ENCODE measurements at regions not wholly inside any gene's neighbourhood (a gene's known extent, or its start where the extent isn't known, plus 50 kb on each side); places are given as distances from the start of the nearest gene placed in this dataset.

DNA sequence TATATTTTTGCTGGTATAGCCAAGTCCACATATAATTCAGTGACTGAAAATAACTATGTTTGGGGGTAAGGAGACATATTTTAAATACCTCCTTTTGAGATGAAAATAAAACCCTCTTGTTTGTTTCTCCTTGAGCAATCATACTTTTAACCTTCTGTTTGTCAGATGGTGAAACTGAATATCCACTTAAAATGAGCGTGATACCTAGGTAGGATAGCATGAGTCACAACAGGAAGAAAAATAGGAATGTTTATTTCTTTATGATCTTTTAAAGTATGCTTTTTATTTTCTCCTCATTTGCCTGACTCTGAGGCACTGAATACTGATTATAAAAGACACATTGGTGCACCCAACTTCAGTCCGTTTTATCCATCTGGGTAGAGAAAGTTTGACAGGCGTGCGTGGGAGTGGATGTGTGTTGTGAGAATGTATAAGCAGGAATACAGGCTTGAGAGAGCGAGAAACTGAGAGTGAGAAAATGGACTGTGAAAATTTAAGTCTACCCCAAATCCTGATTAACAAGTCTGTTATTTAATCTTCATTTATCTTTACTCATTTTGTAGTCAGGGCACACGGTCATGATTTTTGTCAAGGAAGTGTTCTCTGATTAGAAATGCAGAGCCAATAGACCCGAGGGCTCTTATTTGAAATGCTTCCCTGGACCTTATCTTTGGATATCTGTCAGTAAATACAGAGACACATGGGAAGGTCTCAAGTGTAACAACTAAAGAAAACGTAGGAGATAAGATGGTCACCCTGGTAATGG, 62.1 kb upstream of the ANTXR2 start:
- no peak for TF ChIP-seq EZH2 (IDR thresholded peaks at IDR 0.05; ENCODE audit: insufficient read depth, low read length)
- TF ChIP-seq, protein P1, sequence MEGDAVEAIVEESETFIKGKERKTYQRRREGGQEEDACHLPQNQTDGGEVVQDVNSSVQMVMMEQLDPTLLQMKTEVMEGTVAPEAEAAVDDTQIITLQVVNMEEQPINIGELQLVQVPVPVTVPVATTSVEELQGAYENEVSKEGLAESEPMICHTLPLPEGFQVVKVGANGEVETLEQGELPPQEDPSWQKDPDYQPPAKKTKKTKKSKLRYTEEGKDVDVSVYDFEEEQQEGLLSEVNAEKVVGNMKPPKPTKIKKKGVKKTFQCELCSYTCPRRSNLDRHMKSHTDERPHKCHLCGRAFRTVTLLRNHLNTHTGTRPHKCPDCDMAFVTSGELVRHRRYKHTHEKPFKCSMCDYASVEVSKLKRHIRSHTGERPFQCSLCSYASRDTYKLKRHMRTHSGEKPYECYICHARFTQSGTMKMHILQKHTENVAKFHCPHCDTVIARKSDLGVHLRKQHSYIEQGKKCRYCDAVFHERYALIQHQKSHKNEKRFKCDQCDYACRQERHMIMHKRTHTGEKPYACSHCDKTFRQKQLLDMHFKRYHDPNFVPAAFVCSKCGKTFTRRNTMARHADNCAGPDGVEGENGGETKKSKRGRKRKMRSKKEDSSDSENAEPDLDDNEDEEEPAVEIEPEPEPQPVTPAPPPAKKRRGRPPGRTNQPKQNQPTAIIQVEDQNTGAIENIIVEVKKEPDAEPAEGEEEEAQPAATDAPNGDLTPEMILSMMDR (IDR thresholded peaks at IDR 0.05; ENCODE audit: insufficient read depth, low read depth, low read length), result no peak

Data from astrocyte (in vitro differentiated cells and primary cell).